SU-DHL-6 (cell line): ENCODE measurements at regions not wholly inside any gene's neighbourhood (a gene's known extent, or its start where the extent isn't known, plus 50 kb on each side); places are given as distances from the start of the nearest gene placed in this dataset.

Experiments used
- EZH2phosphoT487 ChIP-seq: fragments of 200-600 bp; sonication (generic), shearing (Covaris generic); conservative IDR thresholded peaks from 2 replicates; pipeline ENCODE4 v1.6.1; 2018; ENCODE audit warnings: mild to moderate bottlenecking, antibody characterized with exemption, low read length, moderate library complexity, mixed read lengths
- TF ChIP-seq, protein P1 (sequence below): fragments of 200-600 bp; sonication (generic); IDR thresholded peaks from one replicate; pipeline ENCODE4 v1.5.1; 2017; ENCODE audit warnings: antibody characterized with exemption, mild to moderate bottlenecking, low read length, moderate library complexity; ENCODE audit not compliant: insufficient read depth, poor library complexity, severe bottlenecking

DNA sequence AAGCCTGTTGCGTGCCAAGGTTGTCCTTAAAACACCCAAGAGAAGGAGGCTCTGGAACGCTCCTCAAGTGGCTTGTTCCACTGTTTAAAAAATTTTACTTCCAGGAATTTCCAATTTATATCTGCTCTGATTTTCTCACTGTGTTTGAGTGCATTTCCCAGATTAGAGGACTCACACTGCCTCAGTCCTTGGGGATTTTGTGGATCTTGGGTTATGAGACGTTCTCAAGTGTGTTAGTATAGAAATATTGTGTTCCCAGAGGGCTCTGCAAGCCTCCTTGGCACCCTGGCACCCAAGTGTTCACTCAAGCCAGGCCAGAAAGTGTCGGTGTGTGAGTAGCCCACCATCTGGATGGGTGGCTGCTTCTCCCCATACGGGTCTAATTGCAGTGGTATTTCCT, 192.2 kb downstream of the SNX10 start:
- TF ChIP-seq, protein P1, sequence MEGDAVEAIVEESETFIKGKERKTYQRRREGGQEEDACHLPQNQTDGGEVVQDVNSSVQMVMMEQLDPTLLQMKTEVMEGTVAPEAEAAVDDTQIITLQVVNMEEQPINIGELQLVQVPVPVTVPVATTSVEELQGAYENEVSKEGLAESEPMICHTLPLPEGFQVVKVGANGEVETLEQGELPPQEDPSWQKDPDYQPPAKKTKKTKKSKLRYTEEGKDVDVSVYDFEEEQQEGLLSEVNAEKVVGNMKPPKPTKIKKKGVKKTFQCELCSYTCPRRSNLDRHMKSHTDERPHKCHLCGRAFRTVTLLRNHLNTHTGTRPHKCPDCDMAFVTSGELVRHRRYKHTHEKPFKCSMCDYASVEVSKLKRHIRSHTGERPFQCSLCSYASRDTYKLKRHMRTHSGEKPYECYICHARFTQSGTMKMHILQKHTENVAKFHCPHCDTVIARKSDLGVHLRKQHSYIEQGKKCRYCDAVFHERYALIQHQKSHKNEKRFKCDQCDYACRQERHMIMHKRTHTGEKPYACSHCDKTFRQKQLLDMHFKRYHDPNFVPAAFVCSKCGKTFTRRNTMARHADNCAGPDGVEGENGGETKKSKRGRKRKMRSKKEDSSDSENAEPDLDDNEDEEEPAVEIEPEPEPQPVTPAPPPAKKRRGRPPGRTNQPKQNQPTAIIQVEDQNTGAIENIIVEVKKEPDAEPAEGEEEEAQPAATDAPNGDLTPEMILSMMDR = no peak
- no peak for TF ChIP-seq EZH2phosphoT487
